ENCODE measurements at regions not wholly inside any gene's neighbourhood (a gene's known extent, or its start where the extent isn't known, plus 50 kb on each side); places are given as distances from the start of the nearest gene placed in this dataset.

DNA sequence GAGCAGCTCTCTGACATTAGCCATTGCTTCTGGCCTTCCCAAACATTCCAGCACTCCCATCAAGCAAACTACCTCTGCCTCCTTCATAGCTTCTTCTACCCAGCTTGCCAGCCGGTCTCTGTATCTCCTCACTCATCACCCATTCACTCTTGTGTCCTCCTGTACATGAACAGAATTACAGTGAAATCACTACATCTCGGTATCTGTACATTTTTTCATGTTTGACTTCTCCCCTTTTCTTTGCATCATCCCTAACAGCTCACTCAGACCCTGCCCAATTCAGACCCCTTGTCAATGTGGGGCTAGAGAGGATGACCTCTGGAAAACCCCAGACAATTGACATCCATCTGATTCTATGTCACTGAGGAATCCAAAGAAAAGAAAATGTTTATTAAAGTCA lies 335.8 kb downstream of the TNS1 start:
- no peaks in the 10 kb centered on the region for H3K36me3 ChIP-seq (ENCODE audit: control insufficient read depth, low read length)

GRCh38 chr2:217666338-217666737 lies 336.5 kb downstream of the TNS1 start:
- H3K79me2 ChIP-seq (ENCODE audit: control insufficient read depth, low read length), result no peaks in the 10 kb centered on the region
- no peaks in the 10 kb centered on the region for H3K36me3 ChIP-seq (ENCODE audit: control insufficient read depth, low read length)
- H3K9me2 ChIP-seq (replicated peaks; ENCODE audit: control insufficient read depth, low read length), result no peaks in the 10 kb centered on the region
- H4K20me1 ChIP-seq (ENCODE audit: control insufficient read depth, insufficient read depth, low read depth, low read length), result no peaks in the 10 kb centered on the region; the same call in 1 of the 2 replicates
- no peak overlapping the region for H3K4me3 ChIP-seq (ENCODE audit: low read length)
- TF ChIP-seq, protein P1, sequence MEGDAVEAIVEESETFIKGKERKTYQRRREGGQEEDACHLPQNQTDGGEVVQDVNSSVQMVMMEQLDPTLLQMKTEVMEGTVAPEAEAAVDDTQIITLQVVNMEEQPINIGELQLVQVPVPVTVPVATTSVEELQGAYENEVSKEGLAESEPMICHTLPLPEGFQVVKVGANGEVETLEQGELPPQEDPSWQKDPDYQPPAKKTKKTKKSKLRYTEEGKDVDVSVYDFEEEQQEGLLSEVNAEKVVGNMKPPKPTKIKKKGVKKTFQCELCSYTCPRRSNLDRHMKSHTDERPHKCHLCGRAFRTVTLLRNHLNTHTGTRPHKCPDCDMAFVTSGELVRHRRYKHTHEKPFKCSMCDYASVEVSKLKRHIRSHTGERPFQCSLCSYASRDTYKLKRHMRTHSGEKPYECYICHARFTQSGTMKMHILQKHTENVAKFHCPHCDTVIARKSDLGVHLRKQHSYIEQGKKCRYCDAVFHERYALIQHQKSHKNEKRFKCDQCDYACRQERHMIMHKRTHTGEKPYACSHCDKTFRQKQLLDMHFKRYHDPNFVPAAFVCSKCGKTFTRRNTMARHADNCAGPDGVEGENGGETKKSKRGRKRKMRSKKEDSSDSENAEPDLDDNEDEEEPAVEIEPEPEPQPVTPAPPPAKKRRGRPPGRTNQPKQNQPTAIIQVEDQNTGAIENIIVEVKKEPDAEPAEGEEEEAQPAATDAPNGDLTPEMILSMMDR (IDR thresholded peaks at IDR 0.05; ENCODE audit: low read depth, low read length, poor library complexity, severe bottlenecking), result no peak
- no peak for TF ChIP-seq EZH2phosphoT487 (IDR thresholded peaks at IDR 0.05; ENCODE audit: borderline replicate concordance, low read length)
- H3K9me3 ChIP-seq (ENCODE audit: control insufficient read depth, insufficient read depth, low read length), result no peaks in the 10 kb centered on the region
- peaks cover 4% of the 10 kb centered on the region; the same call in 1 of the 2 replicates for H3K27me3 ChIP-seq (ENCODE audit: control insufficient read depth, low read length)
- H3K27ac ChIP-seq (ENCODE audit: low read depth, low read length), result no peak overlapping the region
- no peak overlapping the region for H3K4me2 ChIP-seq (ENCODE audit: low read length)
- H3F3A ChIP-seq (ENCODE audit: control insufficient read depth, insufficient read depth), result no peaks in the 10 kb centered on the region
- H3K4me1 ChIP-seq (ENCODE audit: control insufficient read depth, low read length), result no peaks in the 10 kb centered on the region

More for the DNA sequence above, 335.8 kb downstream of the TNS1 start:
- no peak for TF ChIP-seq EZH2phosphoT487 (IDR thresholded peaks at IDR 0.05; ENCODE audit: borderline replicate concordance, low read length)
- TF ChIP-seq, protein P1 (IDR thresholded peaks at IDR 0.05; ENCODE audit: low read depth, low read length, poor library complexity, severe bottlenecking), result no peak
- Histone ChIP-seq H3K4me1 (ENCODE audit: control insufficient read depth, low read length) (no peaks in the 10 kb centered on the region), H3K4me2 (ENCODE audit: low read length) (no peak overlapping the region), H3K27me3 (ENCODE audit: control insufficient read depth, low read length) (no peaks in the 10 kb centered on the region; the same call in 1 of the 2 replicates), H3F3A (ENCODE audit: control insufficient read depth, insufficient read depth) (no peaks in the 10 kb centered on the region), H4K20me1 (ENCODE audit: control insufficient read depth, insufficient read depth, low read depth, low read length) (no peaks in the 10 kb centered on the region; the same call in 1 of the 2 replicates), H3K27ac (ENCODE audit: low read depth, low read length) (no peak overlapping the region), H3K9me2 (replicated peaks; ENCODE audit: control insufficient read depth, low read length) (no peaks in the 10 kb centered on the region), H3K79me2 (ENCODE audit: control insufficient read depth, low read length) (no peaks in the 10 kb centered on the region), H3K4me3 (ENCODE audit: low read length) (no peak overlapping the region), H3K9me3 (ENCODE audit: control insufficient read depth, insufficient read depth, low read length) (no peaks in the 10 kb centered on the region)

DNA sequence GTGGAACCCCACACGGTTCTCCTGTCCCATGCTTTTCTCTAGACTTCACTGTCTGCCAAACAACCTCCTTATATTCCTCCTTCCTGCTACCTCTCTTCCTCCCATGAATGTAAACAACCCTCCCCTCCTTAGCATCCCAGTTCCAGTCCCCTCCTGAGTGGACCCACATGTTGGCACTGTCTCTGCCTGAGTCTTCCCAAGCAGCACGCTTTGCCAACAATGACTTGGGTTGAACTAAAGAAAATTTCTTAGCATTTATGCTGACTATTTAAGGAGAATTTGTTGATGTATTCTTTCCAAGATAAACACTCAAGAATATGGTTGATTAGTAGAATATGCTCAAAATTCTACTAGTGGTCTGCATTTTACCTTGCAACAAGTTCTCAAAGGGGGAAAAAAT lies 338.0 kb downstream of the TNS1 start:
- H4K20me1 ChIP-seq (ENCODE audit: control insufficient read depth, insufficient read depth, low read depth, low read length), result no peaks in the 10 kb centered on the region; the same call in 1 of the 2 replicates
- TF ChIP-seq, protein P1 (IDR thresholded peaks at IDR 0.05; ENCODE audit: low read depth, low read length, poor library complexity, severe bottlenecking), result no peak
- no peak for TF ChIP-seq EZH2phosphoT487 (IDR thresholded peaks at IDR 0.05; ENCODE audit: borderline replicate concordance, low read length)
- H3K27ac ChIP-seq (ENCODE audit: low read depth, low read length), result no peak overlapping the region
- H3K27me3 ChIP-seq (ENCODE audit: control insufficient read depth, low read length), result peaks cover 9% of the 10 kb centered on the region; the same call in 1 of the 2 replicates
- H3K4me2 ChIP-seq (ENCODE audit: low read length), result no peak overlapping the region
- no peaks in the 10 kb centered on the region for H3K36me3 ChIP-seq (ENCODE audit: control insufficient read depth, low read length)
- no peaks in the 10 kb centered on the region for H3K79me2 ChIP-seq (ENCODE audit: control insufficient read depth, low read length)
- no peaks in the 10 kb centered on the region for H3F3A ChIP-seq (ENCODE audit: control insufficient read depth, insufficient read depth)
- H3K4me1 ChIP-seq (ENCODE audit: control insufficient read depth, low read length), result no peaks in the 10 kb centered on the region
- H3K4me3 ChIP-seq (ENCODE audit: low read length), result no peak overlapping the region
- H3K9me3 ChIP-seq (ENCODE audit: control insufficient read depth, insufficient read depth, low read length), result no peaks in the 10 kb centered on the region
- no peaks in the 10 kb centered on the region for H3K9me2 ChIP-seq (replicated peaks; ENCODE audit: control insufficient read depth, low read length)

Measured in DOHH2 (cell line).